Astrocyte (in vitro differentiated cells and primary cell): ENCODE measurements at regions not wholly inside any gene's neighbourhood (a gene's known extent, or its start where the extent isn't known, plus 50 kb on each side); places are given as distances from the start of the nearest gene placed in this dataset.
A peak's percentile ranks its signal among the peaks of the same experiment; 100 is the strongest.

Experiments
- DNase-seq: peaks from one replicate; pipeline ENCODE4 v3.0.0-alpha.2; 2010; ENCODE audit warnings: low read depth
- FAIRE-seq: peaks from 2 replicates; lab custom pipeline; 2011; peaks lifted over from hg19 to GRCh38; lab: Jason Lieb, UNC
- H2AFZ ChIP-seq: 2 replicates; pipeline ENCODE4 v1.6.0; 2012; ENCODE audit warnings: low read depth, low read length, inconsistent platforms
- H3K27ac ChIP-seq: 2 replicates; pipeline ENCODE4 v1.5.1; 2011; ENCODE audit warnings: low read depth, low read length, inconsistent platforms
- H3K27me3 ChIP-seq: 2 replicates; pipeline ENCODE4 v1.6.0; 2011; ENCODE audit warnings: low read length, inconsistent platforms; ENCODE audit not compliant: insufficient read depth
- H3K36me3 ChIP-seq: 2 replicates; pipeline ENCODE4 v1.5.1; 2011; ENCODE audit warnings: low read length, inconsistent platforms; ENCODE audit not compliant: insufficient read depth
- H3K4me1 ChIP-seq: 2 replicates; pipeline ENCODE4 v1.5.1; 2011; ENCODE audit warnings: low read length, inconsistent platforms; ENCODE audit not compliant: insufficient read depth
- H3K4me2 ChIP-seq: 2 replicates; pipeline ENCODE4 v1.6.0; 2012; ENCODE audit warnings: low read length, inconsistent platforms
- H3K4me3 ChIP-seq: 2 replicates; pipeline ENCODE4 v1.5.1; 2011; ENCODE audit warnings: low read depth, mild to moderate bottlenecking, low read length, inconsistent platforms; ENCODE audit not compliant: insufficient read depth
- H3K79me2 ChIP-seq: 2 replicates; pipeline ENCODE4 v1.6.0; 2012; ENCODE audit warnings: mild to moderate bottlenecking, low read length, inconsistent platforms; ENCODE audit not compliant: insufficient read depth
- H3K9ac ChIP-seq: 2 replicates; pipeline ENCODE4 v1.6.0; 2012; ENCODE audit warnings: mild to moderate bottlenecking, low read length, inconsistent platforms
- H3K9me3 ChIP-seq: 2 replicates; pipeline ENCODE4 v1.5.1; 2012; ENCODE audit warnings: low read depth, mild to moderate bottlenecking, low read length, inconsistent platforms; ENCODE audit not compliant: insufficient read depth
- H4K20me1 ChIP-seq: 2 replicates; pipeline ENCODE4 v1.6.0; 2012; ENCODE audit warnings: low read length, inconsistent platforms; ENCODE audit not compliant: insufficient read depth
- H3K27ac Mint-ChIP-seq: one replicate; pipeline ENCODE4 v1.8.0; 2021; ENCODE audit warnings: mild to moderate bottlenecking, mixed read lengths; ENCODE audit not compliant: unreplicated experiment
- H3K27me3 Mint-ChIP-seq: one replicate; pipeline ENCODE4 v1.8.0; 2021; ENCODE audit warnings: low read depth, mixed read lengths; ENCODE audit not compliant: unreplicated experiment
- H3K36me3 Mint-ChIP-seq: one replicate; pipeline ENCODE4 v1.8.0; 2021; ENCODE audit warnings: low read depth, mixed read lengths; ENCODE audit not compliant: unreplicated experiment
- H3K4me1 Mint-ChIP-seq: one replicate; pipeline ENCODE4 v1.8.0; 2021; ENCODE audit warnings: low read depth, mixed read lengths; ENCODE audit not compliant: unreplicated experiment
- H3K4me3 Mint-ChIP-seq: one replicate; pipeline ENCODE4 v1.8.0; 2021; ENCODE audit warnings: mild to moderate bottlenecking, moderate library complexity, mixed read lengths; ENCODE audit not compliant: unreplicated experiment
- H3K9me3 Mint-ChIP-seq: one replicate; pipeline ENCODE4 v1.8.0; 2021; ENCODE audit warnings: mild to moderate bottlenecking, mixed read lengths; ENCODE audit not compliant: unreplicated experiment
- CTCF ChIP-seq: IDR thresholded peaks from 2 replicates; pipeline ENCODE4 v1.5.1; 2011; ENCODE audit warnings: low read depth, mild to moderate bottlenecking, inconsistent platforms, low read length, moderate library complexity; ENCODE audit not compliant: insufficient read depth
- EZH2 ChIP-seq: IDR thresholded peaks from 2 replicates; pipeline ENCODE4 v1.6.1; 2012; ENCODE audit warnings: mild to moderate bottlenecking, low read length, inconsistent platforms; ENCODE audit not compliant: insufficient read depth

- Mint-ChIP-seq H3K36me3 (no peaks in the 10 kb centered on the region), H3K4me1 (peaks cover 4% of the 10 kb centered on the region), H3K27ac (no peak overlapping the region), H3K4me3 (no peak overlapping the region), H3K27me3 (no peaks in the 10 kb centered on the region), H3K9me3 (no peaks in the 10 kb centered on the region)
- no peak overlapping the region for H3K4me2 ChIP-seq
- no peak overlapping the region for H3K9ac ChIP-seq
- no peaks in the 10 kb centered on the region for H3K9me3 ChIP-seq
- no peaks in the 10 kb centered on the region for H4K20me1 ChIP-seq
- FAIRE-seq (no peak), DNase-seq (no peak)
- no peak overlapping the region for H3K4me3 ChIP-seq
- no peak overlapping the region for H3K27ac ChIP-seq
- no peaks in the 10 kb centered on the region for H3K27me3 ChIP-seq
- TF ChIP-seq EZH2 (no peak), CTCF (no peak)
- H3K79me2 ChIP-seq: no peaks in the 10 kb centered on the region
- H3K36me3 ChIP-seq: no peaks in the 10 kb centered on the region
- no peaks in the 10 kb centered on the region for H3K4me1 ChIP-seq
- H2AFZ ChIP-seq: no peak overlapping the region
Measured at GRCh38 chr5:39674209-39675082, 249.7 kb upstream of the DAB2 start.

- FAIRE-seq (no peak), DNase-seq (peak; percentile 10)
- TF ChIP-seq EZH2 (no peak), CTCF (no peak)
- peaks cover 4% of the 10 kb centered on the region for H3K4me1 Mint-ChIP-seq
- no peaks in the 10 kb centered on the region for H3K27me3 ChIP-seq
- no peaks in the 10 kb centered on the region for H3K36me3 ChIP-seq
- H3K4me3 ChIP-seq: no peak overlapping the region
- no peak overlapping the region for H3K4me3 Mint-ChIP-seq
- H3K27ac Mint-ChIP-seq: no peak overlapping the region
- no peaks in the 10 kb centered on the region for H4K20me1 ChIP-seq
- no peak overlapping the region for H3K4me2 ChIP-seq
- no peaks in the 10 kb centered on the region for H3K27me3 Mint-ChIP-seq
- H3K4me1 ChIP-seq: no peaks in the 10 kb centered on the region
- no peak overlapping the region for H2AFZ ChIP-seq
- H3K9me3 ChIP-seq: no peaks in the 10 kb centered on the region
- H3K79me2 ChIP-seq: no peaks in the 10 kb centered on the region
- no peak overlapping the region for H3K9ac ChIP-seq
- H3K27ac ChIP-seq: no peak overlapping the region
- no peaks in the 10 kb centered on the region for H3K36me3 Mint-ChIP-seq
- no peaks in the 10 kb centered on the region for H3K9me3 Mint-ChIP-seq
Measured at GRCh38 chr5:39671561-39671961, 246.8 kb upstream of the DAB2 start.

GRCh38 chr5:39670955-39671354, 246.2 kb upstream of the DAB2 start:
- no peak for DNase-seq
- Histone ChIP-seq H3K9me3 (no peaks in the 10 kb centered on the region), H3K79me2 (no peaks in the 10 kb centered on the region), H3K36me3 (no peaks in the 10 kb centered on the region), H3K4me3 (no peak overlapping the region), H2AFZ (no peak overlapping the region), H3K4me2 (no peak overlapping the region), H4K20me1 (no peaks in the 10 kb centered on the region), H3K27me3 (no peaks in the 10 kb centered on the region), H3K4me1 (no peaks in the 10 kb centered on the region), H3K27ac (peak overlapping the region; percentile 21), H3K9ac (no peak overlapping the region)
- TF ChIP-seq EZH2 (no peak), CTCF (no peak)
- no peaks in the 10 kb centered on the region for H3K36me3 Mint-ChIP-seq
- no peak overlapping the region for H3K27ac Mint-ChIP-seq
- H3K4me1 Mint-ChIP-seq: peaks cover 4% of the 10 kb centered on the region
- no peak for FAIRE-seq
- H3K27me3 Mint-ChIP-seq: no peaks in the 10 kb centered on the region
- H3K9me3 Mint-ChIP-seq: no peaks in the 10 kb centered on the region
- H3K4me3 Mint-ChIP-seq: no peak overlapping the region
